ENCODE measurements at regions not wholly inside any gene's neighbourhood (a gene's known extent, or its start where the extent isn't known, plus 50 kb on each side); places are given as distances from the start of the nearest gene placed in this dataset.

DNA sequence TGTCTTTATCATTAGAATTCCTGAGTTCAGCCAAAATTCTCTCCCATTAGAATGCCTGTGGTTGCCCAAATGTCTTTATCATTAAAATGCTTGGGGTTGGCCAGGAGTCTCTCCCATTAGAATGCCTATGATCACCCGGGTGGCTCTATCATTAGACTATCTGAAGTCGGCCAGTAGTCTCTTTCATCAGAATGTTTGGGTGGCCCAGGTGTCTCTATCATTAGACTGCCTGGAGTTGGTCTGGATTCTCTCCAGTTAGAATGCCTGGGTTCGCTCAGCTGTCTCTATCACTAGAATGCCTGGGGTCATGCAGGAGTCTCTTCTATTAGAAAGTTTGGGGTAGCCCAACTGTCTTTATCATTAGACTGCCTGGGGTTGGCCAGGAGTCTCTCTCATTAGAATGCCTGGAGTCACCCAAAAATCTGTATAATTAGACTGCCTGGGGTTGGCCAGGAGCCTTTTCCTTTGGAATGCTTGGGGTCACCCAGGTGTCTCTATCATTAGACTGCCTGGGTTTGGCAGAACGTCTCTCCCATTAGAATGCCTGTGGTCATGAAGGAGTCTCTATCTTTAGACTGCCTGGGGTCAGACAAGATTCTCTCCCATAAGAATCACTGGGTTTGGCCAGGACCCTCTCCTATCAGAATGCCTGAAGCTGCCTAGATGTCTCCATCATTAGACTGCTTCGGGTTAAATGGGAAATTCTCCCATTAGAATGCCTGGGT, 1478.3 kb downstream of the UQCRFS1 start:
- H3K9me3 ChIP-seq (ENCODE audit: insufficient read depth, low read length): peaks cover 29% of the 10 kb centered on the region
- no peak overlapping the region for H3K4me3 ChIP-seq (ENCODE audit: insufficient read length, low read depth)
- no peaks in the 10 kb centered on the region for H3K36me3 ChIP-seq (ENCODE audit: insufficient read depth, insufficient read length, low read length)
- TF ChIP-seq YY1 (IDR thresholded peaks at IDR 0.05; ENCODE audit: insufficient read depth, insufficient read length) (no peak), ZNF274 (IDR thresholded peaks at IDR 0.05; ENCODE audit: low read depth, low read length) (no peak), SUZ12 (IDR thresholded peaks at IDR 0.05; ENCODE audit: extremely low read depth, insufficient read depth, insufficient read length) (no peak)
- H3K27me3 ChIP-seq (ENCODE audit: insufficient read depth, insufficient read length): no peaks in the 10 kb centered on the region
- DNase-seq (ENCODE audit: low read depth, low spot score): no peak
- no peaks in the 10 kb centered on the region for H3K4me1 ChIP-seq (ENCODE audit: insufficient read depth, insufficient read length)
- H3K9ac ChIP-seq (ENCODE audit: insufficient read length, low read depth): no peak overlapping the region

DNA sequence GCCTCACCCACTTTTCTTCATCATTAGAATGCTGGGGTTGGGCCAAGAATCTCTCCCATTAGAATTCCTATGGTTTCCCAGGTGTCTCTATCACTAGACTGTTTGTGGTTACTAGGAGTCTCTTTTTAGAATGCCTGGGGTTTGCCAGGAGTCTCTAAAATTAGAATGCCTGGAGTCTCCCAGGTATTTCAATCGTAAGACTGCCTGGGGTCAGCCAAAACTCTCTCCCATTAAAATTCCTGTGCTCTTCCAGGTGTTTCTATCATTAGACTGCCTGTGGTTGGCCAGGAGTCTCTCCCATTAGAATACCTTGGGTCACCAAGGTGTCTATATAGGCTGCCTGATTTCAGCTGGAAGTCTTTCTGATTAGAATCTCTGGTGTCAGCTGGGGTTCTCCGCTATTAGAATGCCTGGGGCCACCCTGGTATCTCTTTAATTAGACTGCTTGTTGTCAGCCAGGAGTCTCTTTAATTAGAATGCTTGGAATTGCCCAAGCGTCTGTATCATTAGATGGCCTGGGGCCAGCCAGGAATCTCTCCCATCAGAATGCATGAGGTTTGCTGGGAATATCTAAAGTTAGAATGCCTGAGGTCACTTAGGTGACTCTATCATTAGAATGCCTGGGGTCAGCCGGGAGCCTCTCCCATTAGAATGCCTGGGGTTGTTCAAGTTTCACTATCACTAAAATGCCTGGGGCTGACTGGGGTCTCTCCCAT, 1479.2 kb downstream of the UQCRFS1 start:
- H3K4me1 ChIP-seq (ENCODE audit: insufficient read depth, insufficient read length): no peaks in the 10 kb centered on the region
- no peak overlapping the region for H3K4me3 ChIP-seq (ENCODE audit: insufficient read length, low read depth)
- no peaks in the 10 kb centered on the region for H3K36me3 ChIP-seq (ENCODE audit: insufficient read depth, insufficient read length, low read length)
- peaks cover 25% of the 10 kb centered on the region; the same call in 1 of the 2 replicates for H3K9me3 ChIP-seq (ENCODE audit: insufficient read depth, low read length)
- H3K9ac ChIP-seq (ENCODE audit: insufficient read length, low read depth): no peak overlapping the region
- no peaks in the 10 kb centered on the region for H3K27me3 ChIP-seq (ENCODE audit: insufficient read depth, insufficient read length)
- TF ChIP-seq YY1 (IDR thresholded peaks at IDR 0.05; ENCODE audit: insufficient read depth, insufficient read length): no peak
- no peak for TF ChIP-seq ZNF274 (IDR thresholded peaks at IDR 0.05; ENCODE audit: low read depth, low read length)
- TF ChIP-seq SUZ12 (IDR thresholded peaks at IDR 0.05; ENCODE audit: extremely low read depth, insufficient read depth, insufficient read length): no peak
- no peak for DNase-seq (ENCODE audit: low read depth, low spot score)

GRCh38 chr19:27729332-27729731, 1483.6 kb downstream of the UQCRFS1 start:
- Histone ChIP-seq H3K9ac (ENCODE audit: insufficient read length, low read depth) (no peak overlapping the region), H3K36me3 (ENCODE audit: insufficient read depth, insufficient read length, low read length) (no peaks in the 10 kb centered on the region), H3K4me3 (ENCODE audit: insufficient read length, low read depth) (no peak overlapping the region), H3K4me1 (ENCODE audit: insufficient read depth, insufficient read length) (no peaks in the 10 kb centered on the region), H3K9me3 (ENCODE audit: insufficient read depth, low read length) (peaks cover 43% of the 10 kb centered on the region), H3K27me3 (ENCODE audit: insufficient read depth, insufficient read length) (no peaks in the 10 kb centered on the region)
- no peak for DNase-seq (ENCODE audit: low read depth, low spot score)
- TF ChIP-seq YY1 (IDR thresholded peaks at IDR 0.05; ENCODE audit: insufficient read depth, insufficient read length): no peak
- TF ChIP-seq ZNF274 (IDR thresholded peaks at IDR 0.05; ENCODE audit: low read depth, low read length): no peak
- no peak for TF ChIP-seq SUZ12 (IDR thresholded peaks at IDR 0.05; ENCODE audit: extremely low read depth, insufficient read depth, insufficient read length)

GRCh38 chr19:27722625-27723024, 1490.3 kb downstream of the UQCRFS1 start:
- DNase-seq (ENCODE audit: low read depth, low spot score): no peak
- H3K9me3 ChIP-seq (ENCODE audit: insufficient read depth, low read length): peaks cover 48% of the 10 kb centered on the region
- no peaks in the 10 kb centered on the region for H3K27me3 ChIP-seq (ENCODE audit: insufficient read depth, insufficient read length)
- TF ChIP-seq ZNF274 (IDR thresholded peaks at IDR 0.05; ENCODE audit: low read depth, low read length) (no peak), SUZ12 (IDR thresholded peaks at IDR 0.05; ENCODE audit: extremely low read depth, insufficient read depth, insufficient read length) (no peak), YY1 (IDR thresholded peaks at IDR 0.05; ENCODE audit: insufficient read depth, insufficient read length) (no peak)
- H3K9ac ChIP-seq (ENCODE audit: insufficient read length, low read depth): no peak overlapping the region
- no peaks in the 10 kb centered on the region for H3K36me3 ChIP-seq (ENCODE audit: insufficient read depth, insufficient read length, low read length)
- H3K4me1 ChIP-seq (ENCODE audit: insufficient read depth, insufficient read length): no peaks in the 10 kb centered on the region
- H3K4me3 ChIP-seq (ENCODE audit: insufficient read length, low read depth): no peak overlapping the region

DNA sequence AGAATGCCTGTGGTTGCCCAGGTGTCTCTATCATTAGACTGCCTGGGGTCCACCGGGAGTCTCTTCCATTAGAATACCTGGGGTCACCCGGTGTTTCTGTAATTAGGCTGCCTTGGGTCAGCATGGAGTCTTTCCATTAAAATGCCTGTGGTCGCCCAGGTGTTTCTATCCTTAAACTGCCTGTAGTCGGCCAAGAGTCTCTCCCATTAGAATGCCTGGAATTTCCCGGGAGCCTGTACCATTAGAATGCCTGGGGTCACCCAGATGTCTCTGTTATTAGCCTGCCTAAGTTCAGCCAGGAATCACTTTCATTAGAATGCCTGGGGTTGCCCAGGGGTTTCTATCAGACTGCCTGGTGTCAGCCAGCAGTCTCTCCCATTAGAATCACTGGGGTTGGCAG, 1492.8 kb downstream of the UQCRFS1 start:
- no peaks in the 10 kb centered on the region for H3K27me3 ChIP-seq (ENCODE audit: insufficient read depth, insufficient read length)
- H3K4me1 ChIP-seq (ENCODE audit: insufficient read depth, insufficient read length): no peaks in the 10 kb centered on the region
- no peak for TF ChIP-seq SUZ12 (IDR thresholded peaks at IDR 0.05; ENCODE audit: extremely low read depth, insufficient read depth, insufficient read length)
- no peak for TF ChIP-seq YY1 (IDR thresholded peaks at IDR 0.05; ENCODE audit: insufficient read depth, insufficient read length)
- TF ChIP-seq ZNF274 (IDR thresholded peaks at IDR 0.05; ENCODE audit: low read depth, low read length): no peak
- H3K9ac ChIP-seq (ENCODE audit: insufficient read length, low read depth): no peak overlapping the region
- no peak overlapping the region for H3K4me3 ChIP-seq (ENCODE audit: insufficient read length, low read depth)
- H3K36me3 ChIP-seq (ENCODE audit: insufficient read depth, insufficient read length, low read length): no peaks in the 10 kb centered on the region
- DNase-seq (ENCODE audit: low read depth, low spot score): no peak
- H3K9me3 ChIP-seq (ENCODE audit: insufficient read depth, low read length): peaks cover 35% of the 10 kb centered on the region

- no peak for DNase-seq (ENCODE audit: low read depth, low spot score)
Measured at GRCh38 chr19:27719034-27719433, 1493.9 kb downstream of the UQCRFS1 start.

DNA sequence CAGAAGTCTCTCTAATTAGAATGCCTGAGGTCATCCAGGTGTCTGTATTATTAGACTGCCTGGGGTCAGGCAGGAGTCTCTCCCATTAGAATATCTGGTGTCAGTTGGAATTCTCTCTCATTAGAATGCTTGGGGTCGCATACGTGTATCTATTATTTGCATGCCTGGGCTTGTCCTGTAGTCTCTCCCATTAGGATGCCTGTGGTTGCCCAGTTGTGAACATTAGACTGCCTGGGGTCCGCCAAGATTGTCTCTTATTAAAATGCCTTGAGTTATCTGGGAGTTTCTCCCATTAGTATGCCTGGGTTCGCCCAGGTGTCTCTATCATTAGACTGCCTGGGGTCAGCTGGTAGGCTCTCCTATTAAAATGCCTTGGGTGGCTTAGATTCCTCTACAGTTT, 1494.7 kb downstream of the UQCRFS1 start:
- no peaks in the 10 kb centered on the region for H3K27me3 ChIP-seq (ENCODE audit: insufficient read depth, insufficient read length)
- no peak overlapping the region for H3K4me3 ChIP-seq (ENCODE audit: insufficient read length, low read depth)
- H3K36me3 ChIP-seq (ENCODE audit: insufficient read depth, insufficient read length, low read length): no peaks in the 10 kb centered on the region
- H3K9me3 ChIP-seq (ENCODE audit: insufficient read depth, low read length): peaks cover 17% of the 10 kb centered on the region
- TF ChIP-seq YY1 (IDR thresholded peaks at IDR 0.05; ENCODE audit: insufficient read depth, insufficient read length) (no peak), ZNF274 (IDR thresholded peaks at IDR 0.05; ENCODE audit: low read depth, low read length) (no peak)
- H3K4me1 ChIP-seq (ENCODE audit: insufficient read depth, insufficient read length): no peaks in the 10 kb centered on the region
- no peak for DNase-seq (ENCODE audit: low read depth, low spot score)
- no peak overlapping the region for H3K9ac ChIP-seq (ENCODE audit: insufficient read length, low read depth)

More at GRCh38 chr19:27719034-27719433, 1493.9 kb downstream of the UQCRFS1 start:
- Histone ChIP-seq H3K36me3 (ENCODE audit: insufficient read depth, insufficient read length, low read length) (no peaks in the 10 kb centered on the region), H3K9me3 (ENCODE audit: insufficient read depth, low read length) (peaks cover 24% of the 10 kb centered on the region), H3K4me1 (ENCODE audit: insufficient read depth, insufficient read length) (no peaks in the 10 kb centered on the region), H3K27me3 (ENCODE audit: insufficient read depth, insufficient read length) (no peaks in the 10 kb centered on the region), H3K9ac (ENCODE audit: insufficient read length, low read depth) (no peak overlapping the region), H3K4me3 (ENCODE audit: insufficient read length, low read depth) (no peak overlapping the region)
- no peak for TF ChIP-seq SUZ12 (IDR thresholded peaks at IDR 0.05; ENCODE audit: extremely low read depth, insufficient read depth, insufficient read length)
- TF ChIP-seq ZNF274 (IDR thresholded peaks at IDR 0.05; ENCODE audit: low read depth, low read length): no peak
- TF ChIP-seq YY1 (IDR thresholded peaks at IDR 0.05; ENCODE audit: insufficient read depth, insufficient read length): no peak

All from NT2/D1 (cell line).